Stimulated activated CD4-positive, alpha-beta T cell treated with anti-CD3 and anti-CD28 coated beads, Interleukin-2, amount 100 ng/mL, for 48 hours (primary cell): ENCODE measurements at regions not wholly inside any gene's neighbourhood (a gene's known extent, or its start where the extent isn't known, plus 50 kb on each side); places are given as distances from the start of the nearest gene placed in this dataset.
"Not testable (repeated sequence)": the region's sequence is repeated elsewhere in the genome, so short reads cannot be mapped to it uniquely, and the experiment has no call there.

Source experiments
- DNase-seq, 2 donors: peaks; one replicate each; pipeline ENCODE4 v3.0.0-alpha.2; 2020

- no peak for DNase-seq
Observed at GRCh38 chr6:37580176-37580955, 80.7 kb upstream of the CCDC167 start.

DNA sequence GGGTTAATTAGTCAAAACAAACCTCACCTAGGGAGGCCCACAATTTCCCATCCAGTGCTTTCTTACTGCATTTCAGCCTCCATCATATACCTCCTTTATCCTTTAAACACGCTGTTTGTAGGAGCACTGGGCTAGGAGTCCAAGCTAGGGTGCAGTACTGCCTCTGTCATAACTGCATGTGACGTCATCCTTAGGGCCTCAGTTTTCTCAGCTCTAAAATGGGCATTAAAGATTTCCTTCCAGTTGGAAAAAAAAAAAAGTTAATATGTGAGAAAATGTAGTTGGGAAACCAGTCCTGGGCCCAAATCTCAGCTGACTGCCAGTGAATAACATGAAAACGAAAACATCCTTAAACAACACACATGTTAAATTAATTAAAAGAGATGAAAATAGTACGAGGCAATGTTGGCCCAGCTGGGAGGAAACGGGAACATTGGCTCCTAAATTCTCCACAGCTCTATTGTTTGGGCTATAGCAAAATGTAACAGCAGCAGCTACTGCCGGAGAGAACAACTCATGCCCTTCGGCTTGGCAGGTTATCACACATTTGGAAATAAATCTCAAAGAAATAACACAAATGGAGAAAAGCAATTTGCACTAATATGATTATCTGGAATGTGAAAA is 79.9 kb upstream of the CCDC167 start:
- no peak for DNase-seq

DNA sequence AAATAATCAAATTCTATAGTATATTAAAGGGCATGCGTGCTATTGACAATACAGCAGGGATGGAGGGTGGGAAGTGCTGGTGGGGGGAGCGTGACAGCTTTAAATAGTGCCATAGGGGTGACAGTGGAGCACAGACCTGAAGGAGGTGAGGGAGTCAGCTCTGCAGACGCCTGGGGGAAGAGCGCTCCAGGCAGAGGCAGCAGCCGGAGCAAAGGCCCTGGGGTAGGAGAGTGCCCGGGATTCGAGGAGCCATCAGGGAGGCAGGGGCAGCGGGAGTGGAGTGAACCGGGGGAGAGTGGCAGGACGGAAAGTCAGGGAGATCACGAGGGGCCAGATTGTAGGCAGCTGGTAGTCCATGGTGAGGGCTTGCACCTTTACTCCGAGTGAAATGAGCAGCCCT is 78.4 kb upstream of the CCDC167 start:
- DNase-seq, result no peak

DNA sequence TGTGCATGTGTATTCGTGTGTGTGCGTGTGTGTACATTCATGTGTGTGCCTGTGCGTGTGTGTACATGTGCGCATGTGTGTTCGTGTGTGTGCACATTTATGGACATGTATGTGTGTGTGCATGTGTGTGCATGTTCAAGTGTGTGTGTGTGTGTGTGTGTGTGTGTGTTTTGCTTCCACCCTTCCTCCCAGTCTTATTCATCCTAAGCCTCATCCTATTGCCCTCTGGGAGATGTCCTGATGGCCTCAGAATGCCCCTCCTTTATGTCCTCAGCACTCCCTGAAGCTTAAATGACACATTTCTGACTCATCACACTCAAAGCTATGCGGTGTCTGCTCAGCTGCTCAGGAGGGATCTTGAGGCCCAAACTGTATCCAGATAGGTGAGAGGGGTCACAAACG is 76.6 kb upstream of the CCDC167 start:
- DNase-seq, result no peak

DNA sequence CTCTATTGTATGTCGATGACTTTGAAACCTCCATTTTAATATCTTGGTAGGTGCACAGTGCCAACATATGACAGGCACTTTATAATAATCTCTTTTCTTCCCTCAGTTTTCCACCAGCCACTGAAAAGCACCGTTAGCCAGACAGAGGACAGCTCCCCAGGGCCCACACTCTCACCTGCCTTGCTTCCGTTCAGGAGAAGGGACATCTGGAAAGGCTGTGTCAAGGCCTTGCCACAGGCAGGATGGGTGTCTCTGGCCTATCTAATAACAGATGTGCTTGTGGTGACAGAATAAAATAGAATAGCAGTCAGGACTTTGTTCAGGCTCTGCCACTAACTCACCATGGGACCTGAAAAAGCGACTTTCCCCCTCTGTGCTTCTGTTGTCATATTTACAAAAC is 75.5 kb upstream of the CCDC167 start:
- DNase-seq, result no peak

- DNase-seq, result no peak
Observed at GRCh38 chr6:37572334-37572733, 72.6 kb upstream of the CCDC167 start.

- DNase-seq, result no peak
Observed at GRCh38 chr6:37570482-37571133, 70.9 kb upstream of the CCDC167 start.

DNA sequence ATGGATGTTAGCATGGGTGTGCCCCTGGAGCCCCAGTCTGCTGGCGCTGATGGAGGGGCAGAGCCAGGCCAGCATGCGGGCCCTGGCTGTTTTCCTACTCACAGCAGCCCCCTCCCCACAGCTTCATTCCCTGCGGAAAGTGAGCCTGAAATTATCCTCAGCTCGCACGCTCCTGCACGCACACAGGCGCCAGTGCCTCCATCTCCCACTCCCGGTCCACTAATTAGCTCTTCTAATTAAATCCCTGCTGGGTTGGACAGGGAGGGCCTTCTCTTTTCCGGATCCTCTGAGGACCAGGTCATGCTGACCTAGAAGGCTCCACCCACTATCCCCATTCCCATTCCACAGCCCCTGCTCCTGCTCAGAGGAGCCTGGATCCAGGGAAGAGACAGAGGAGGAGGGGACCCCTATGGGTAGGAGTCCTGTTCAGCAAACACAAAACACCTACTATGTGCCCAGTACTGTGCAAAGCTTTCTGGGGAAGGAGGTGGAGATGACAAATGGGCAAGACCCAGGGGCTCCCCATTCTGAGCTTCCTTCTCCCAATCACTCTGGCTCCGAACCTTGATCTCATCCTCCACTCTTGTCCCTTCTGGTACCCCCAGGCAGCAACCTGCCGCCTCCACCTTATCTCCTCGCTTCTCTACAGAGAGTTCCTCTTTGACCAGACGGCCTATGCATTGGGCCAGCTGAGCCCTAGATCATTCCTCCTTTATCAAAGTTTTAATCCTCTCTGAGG is 70.2 kb upstream of the CCDC167 start:
- DNase-seq, result no peak

- DNase-seq, result no peak
Observed at GRCh38 chr6:37569317-37569716, 69.6 kb upstream of the CCDC167 start.

DNA sequence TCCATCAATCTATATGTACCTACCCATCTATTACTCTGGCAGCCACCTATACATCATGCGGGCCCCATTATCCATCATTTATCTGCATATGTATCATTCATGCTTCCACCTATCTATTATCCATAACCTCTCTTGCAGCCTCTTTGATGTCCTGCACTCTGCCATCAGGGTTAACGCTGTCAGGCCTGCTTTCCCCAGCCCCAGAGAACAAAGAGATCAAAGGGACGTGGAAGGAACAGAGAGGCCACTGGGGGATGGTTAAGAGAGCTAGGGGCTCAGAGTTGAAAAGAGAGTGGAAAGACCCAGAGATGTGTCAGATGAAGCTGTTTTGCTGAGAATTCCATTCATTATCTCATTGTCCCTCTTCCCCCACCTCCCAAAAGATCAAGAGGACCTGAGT is 67.3 kb upstream of the CCDC167 start:
- no peak for DNase-seq

GRCh38 chr6:37566111-37566949 is 66.6 kb upstream of the CCDC167 start:
- peak; percentile 76 to 84 for DNase-seq

DNA sequence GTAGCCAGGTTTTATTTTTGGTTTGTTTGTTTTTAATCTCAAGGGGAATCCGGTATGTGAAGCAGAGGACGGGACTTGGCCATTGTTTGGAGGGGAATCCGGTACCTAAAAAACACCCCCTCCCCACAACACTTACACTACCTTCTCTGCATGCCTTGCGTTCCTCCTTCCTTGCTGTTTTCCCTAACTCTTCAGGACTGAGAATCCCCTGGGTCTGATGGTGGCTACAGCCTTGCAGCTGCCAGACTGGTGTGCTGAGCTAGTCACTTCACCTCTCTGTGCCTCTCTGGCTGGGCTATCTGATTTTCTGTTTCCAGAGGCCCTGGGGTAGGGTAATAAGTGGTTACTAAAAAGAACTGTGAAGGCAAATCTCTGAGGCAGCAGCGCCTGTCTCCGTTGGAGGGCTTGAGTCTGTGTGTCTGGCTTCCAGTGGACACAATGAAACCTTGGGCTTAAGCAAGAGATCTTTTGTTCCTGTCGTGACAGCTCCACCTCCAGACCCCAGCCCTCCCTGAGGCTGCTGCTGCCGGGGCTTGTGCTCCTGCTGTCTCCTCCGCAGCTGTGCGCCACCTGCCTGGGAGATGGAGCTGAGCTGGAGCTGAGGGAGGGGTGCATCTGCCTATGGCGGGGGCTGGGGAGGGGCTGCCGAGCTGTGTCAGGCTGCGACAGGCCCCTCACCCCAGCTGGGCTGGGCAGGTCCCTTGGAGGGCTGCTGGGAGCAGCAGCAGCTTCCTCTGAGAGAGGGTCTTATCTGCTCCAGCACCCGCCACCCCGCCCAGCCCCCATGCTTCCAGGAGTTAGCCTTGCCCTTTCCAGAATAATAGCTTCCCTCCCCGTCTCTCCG is 65.8 kb upstream of the CCDC167 start:
- DNase-seq, result no peak

- DNase-seq, result not testable (repeated sequence)
Observed at GRCh38 chr6:37562926-37563288, 63.2 kb upstream of the CCDC167 start.

GRCh38 chr6:37561361-37561760 is 61.7 kb upstream of the CCDC167 start:
- no peak for DNase-seq

GRCh38 chr6:37560737-37561103 is 61.0 kb upstream of the CCDC167 start:
- no peak for DNase-seq

DNA sequence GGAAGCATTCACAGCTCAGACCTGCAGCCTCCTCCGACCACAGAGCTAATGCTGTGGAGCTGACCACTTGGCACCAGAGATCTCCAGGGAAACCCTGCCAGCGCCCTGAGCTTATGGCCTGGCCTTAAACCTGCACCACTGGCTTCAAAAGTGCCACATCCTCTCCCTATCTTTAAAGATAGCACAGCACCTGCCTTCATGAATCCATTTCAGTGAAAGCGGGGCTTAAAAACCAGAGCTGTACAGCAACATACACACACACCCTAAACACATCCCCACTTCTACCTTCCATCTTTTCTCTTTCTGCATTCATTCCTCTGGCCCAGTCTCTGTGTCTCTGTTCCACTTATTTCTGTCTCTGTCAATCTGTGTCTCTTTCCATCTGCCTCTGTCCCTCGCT is 59.8 kb upstream of the CCDC167 start:
- no peak for DNase-seq

DNA sequence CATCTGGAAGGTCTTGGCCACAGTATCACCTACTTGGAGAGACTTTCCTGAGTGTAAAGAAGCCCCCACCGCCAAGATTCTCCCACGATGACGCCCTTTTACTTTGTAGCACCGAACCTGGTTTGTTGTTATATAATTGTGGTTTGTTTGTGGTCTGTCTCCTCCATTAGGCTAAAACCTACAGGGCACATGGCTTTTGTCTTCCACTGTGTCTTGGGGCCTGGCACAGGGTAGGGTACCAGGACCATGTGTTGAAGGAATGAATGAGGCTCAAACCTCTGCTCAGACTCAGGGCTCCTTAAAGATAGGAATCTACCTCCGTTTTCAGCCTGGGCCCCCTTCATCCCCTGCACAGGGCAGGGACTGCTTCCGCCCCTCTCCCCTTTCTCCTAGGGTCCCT is 59.4 kb upstream of the CCDC167 start:
- DNase-seq, result no peak

GRCh38 chr6:37558646-37559045 is 59.0 kb upstream of the CCDC167 start:
- DNase-seq, result no peak

DNA sequence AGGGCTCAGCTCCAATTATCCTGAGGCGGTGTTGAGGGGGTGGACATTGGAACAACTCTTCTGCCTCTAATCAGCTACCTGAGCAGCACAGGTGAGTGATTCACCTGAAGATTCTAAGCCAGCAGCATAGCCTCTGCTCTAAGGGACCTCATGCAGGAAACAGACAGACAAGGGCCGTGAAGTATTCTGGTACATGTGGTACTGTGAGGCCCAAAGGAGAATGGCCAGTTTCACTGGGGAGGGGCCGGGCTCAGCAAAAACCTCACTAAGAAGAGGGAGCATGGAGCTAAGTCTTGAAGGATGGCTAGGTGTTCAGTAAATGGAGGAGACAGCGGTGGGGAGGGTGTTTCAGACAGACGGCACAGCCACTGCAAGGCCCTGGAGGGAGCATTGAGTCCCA is 58.5 kb upstream of the CCDC167 start:
- no peak for DNase-seq

- DNase-seq, result no peak
Observed at GRCh38 chr6:37557645-37558114, 58.0 kb upstream of the CCDC167 start.

- DNase-seq, result no peak
Observed at GRCh38 chr6:37556881-37557644, 57.4 kb upstream of the CCDC167 start.
